OCI-LY3 (cell line): ENCODE measurements at regions not wholly inside any gene's neighbourhood (a gene's known extent, or its start where the extent isn't known, plus 50 kb on each side); places are given as distances from the start of the nearest gene placed in this dataset.

ENCODE experiments used
- H2AFZ ChIP-seq: fragments of 200-600, 300-600 bp; shearing (Covaris generic); 2 replicates; pipeline ENCODE4 v1.6.0; 2014; ENCODE audit warnings: antibody characterized with exemption, low read depth, low read length
- H3K27ac ChIP-seq: fragments of 200-600, 300-600 bp; sonication (generic); 2 replicates; pipeline ENCODE4 v1.5.1; 2014; ENCODE audit warnings: mild to moderate bottlenecking, low read length, moderate library complexity, mixed read lengths
- H3K27me3 ChIP-seq: fragments of 200-600, 300-600 bp; sonication (generic); 2 replicates; pipeline ENCODE4 v1.6.1; 2014; ENCODE audit warnings: low read depth, low read length, mixed read lengths
- H3K36me3 ChIP-seq: fragments of 200-600, 300-600 bp; sonication (generic); replicated peaks from 2 replicates; pipeline ENCODE3; 2014; ENCODE audit warnings: low read depth, low read length, mixed read lengths
- H3K4me1 ChIP-seq: fragments of 300-600, 200-600 bp; sonication (generic); 2 replicates; pipeline ENCODE4 v1.6.1; 2014; ENCODE audit warnings: low read length, mixed read lengths
- H3K4me2 ChIP-seq: fragments of 200-600, 300-600 bp; sonication (generic); 2 replicates; pipeline ENCODE4 v1.6.1; 2014; ENCODE audit warnings: low read length, mixed read lengths
- H3K4me3 ChIP-seq: fragments of 300-600, 200-600 bp; sonication (generic); 2 replicates; pipeline ENCODE4 v1.5.1; 2014; ENCODE audit warnings: antibody characterized with exemption, mild to moderate bottlenecking, low read length, moderate library complexity
- H3K79me2 ChIP-seq: fragments of 300-600, 200-600 bp; shearing (Covaris generic); 2 replicates; pipeline ENCODE4 v1.6.1; 2014; ENCODE audit warnings: mild to moderate bottlenecking, low read length, mixed read lengths
- H3K9ac ChIP-seq: fragments of 300-600, 200-600 bp; shearing (Covaris generic); 2 replicates; pipeline ENCODE4 v1.6.0; 2014; ENCODE audit warnings: mild to moderate bottlenecking, low read length, moderate library complexity
- H3K9me3 ChIP-seq: fragments of 200-600, 300-600 bp; shearing (Covaris generic); 2 replicates; pipeline ENCODE4 v1.6.1; 2014; ENCODE audit warnings: low read length, mixed read lengths; ENCODE audit not compliant: insufficient read depth
- H4K20me1 ChIP-seq: fragments of 200-600, 300-600 bp; sonication (generic); 2 replicates; pipeline ENCODE4 v1.6.1; 2016; ENCODE audit warnings: low read length, mixed read lengths; ENCODE audit not compliant: insufficient read depth
- CTCF ChIP-seq: fragments of 200-600, 300-600 bp; sonication (generic); IDR thresholded peaks from 2 replicates; pipeline ENCODE4 v1.5.1; 2014; ENCODE audit warnings: antibody characterized with exemption, low read length, low read depth
- EZH2phosphoT487 ChIP-seq: fragments of 200-600 bp; shearing (Covaris generic); IDR thresholded peaks from 2 replicates; pipeline ENCODE4 v1.6.1; 2018; ENCODE audit warnings: antibody characterized with exemption, mixed run types, low read depth

- TF ChIP-seq CTCF (peak; percentile 63), EZH2phosphoT487 (no peak)
Measured at GRCh38 chr11:32172848-32173834, 82.3 kb downstream of the RCN1 start.

GRCh38 chr11:32173977-32174376, 83.1 kb downstream of the RCN1 start:
- H3K4me2 ChIP-seq, result no peak overlapping the region
- TF ChIP-seq EZH2phosphoT487 (no peak), CTCF (no peak)
- no peaks in the 10 kb centered on the region for H3K79me2 ChIP-seq
- H3K27me3 ChIP-seq, result no peaks in the 10 kb centered on the region
- no peaks in the 10 kb centered on the region for H4K20me1 ChIP-seq
- no peak overlapping the region for H2AFZ ChIP-seq
- no peaks in the 10 kb centered on the region for H3K9me3 ChIP-seq
- peaks cover 4% of the 10 kb centered on the region; the same call in 1 of the 2 replicates for H3K4me1 ChIP-seq
- H3K27ac ChIP-seq, result no peak overlapping the region
- H3K4me3 ChIP-seq, result no peak overlapping the region
- H3K9ac ChIP-seq, result no peak overlapping the region
- H3K36me3 ChIP-seq, result no peaks in the 10 kb centered on the region

More at GRCh38 chr11:32172848-32173834, 82.3 kb downstream of the RCN1 start:
- no peak overlapping the region for H3K4me3 ChIP-seq
- no peaks in the 10 kb centered on the region for H4K20me1 ChIP-seq
- H3K4me2 ChIP-seq, result peak overlapping the region; percentile 44
- H3K9me3 ChIP-seq, result no peaks in the 10 kb centered on the region
- no peak overlapping the region for H3K27ac ChIP-seq
- no peak overlapping the region for H2AFZ ChIP-seq
- no peaks in the 10 kb centered on the region for H3K79me2 ChIP-seq
- no peaks in the 10 kb centered on the region for H3K27me3 ChIP-seq
- no peak overlapping the region for H3K9ac ChIP-seq
- H3K36me3 ChIP-seq, result no peaks in the 10 kb centered on the region
- H3K4me1 ChIP-seq, result peaks cover 4% of the 10 kb centered on the region; the same call in 1 of the 2 replicates

- Histone ChIP-seq H3K4me1 (peaks cover 4% of the 10 kb centered on the region; the same call in 1 of the 2 replicates), H3K9ac (no peak overlapping the region), H3K36me3 (no peaks in the 10 kb centered on the region), H3K27ac (no peak overlapping the region), H3K9me3 (no peaks in the 10 kb centered on the region), H2AFZ (no peak overlapping the region), H3K79me2 (no peaks in the 10 kb centered on the region), H3K4me2 (peak overlapping the region; percentile 17; the same call in 1 of the 2 replicates), H4K20me1 (no peaks in the 10 kb centered on the region), H3K4me3 (no peak overlapping the region), H3K27me3 (no peaks in the 10 kb centered on the region; the same call in 1 of the 2 replicates)
- TF ChIP-seq CTCF (peak; percentile 88), EZH2phosphoT487 (no peak)
Measured at GRCh38 chr11:32176223-32176934, 85.5 kb downstream of the RCN1 start.

- Histone ChIP-seq H2AFZ (no peak overlapping the region), H3K27me3 (peaks cover 12% of the 10 kb centered on the region), H3K4me1 (no peaks in the 10 kb centered on the region), H3K9ac (no peak overlapping the region), H3K27ac (no peak overlapping the region), H3K4me2 (no peak overlapping the region), H3K36me3 (no peaks in the 10 kb centered on the region), H3K9me3 (no peaks in the 10 kb centered on the region), H4K20me1 (no peaks in the 10 kb centered on the region), H3K4me3 (no peak overlapping the region), H3K79me2 (no peaks in the 10 kb centered on the region)
- TF ChIP-seq CTCF, result no peak
- TF ChIP-seq EZH2phosphoT487, result no peak
Measured at GRCh38 chr11:32178692-32179091, 87.8 kb downstream of the RCN1 start.
